Peyer's patch (tissue), 4 donors: ENCODE measurements at regions not wholly inside any gene's neighbourhood (a gene's known extent, or its start where the extent isn't known, plus 50 kb on each side); places are given as distances from the start of the nearest gene placed in this dataset.

Experiments used
- DNase-seq, 3 donors: peaks; one replicate each; pipeline ENCODE4 v3.0.0-alpha.2; 2017 to 2019
- H3K27ac ChIP-seq, 4 donors: fragments of 200-600 bp; sonication (generic); one replicate each; pipeline ENCODE4 v1.5.1; 2016 to 2019
- H3K27me3 ChIP-seq, 2 donors: fragments of 200-600 bp; sonication (generic); one replicate each; pipeline ENCODE4 v1.5.1; 2019
- H3K36me3 ChIP-seq, 3 donors: fragments of 200-600 bp; sonication (generic); one replicate each; pipeline ENCODE4 v1.5.1; 2016 to 2019
- H3K4me1 ChIP-seq, 4 donors: fragments of 200-600 bp; sonication (generic); one replicate each; pipeline ENCODE4 v1.5.1; 2016 to 2019
- H3K4me3 ChIP-seq, 4 donors: fragments of 200-600 bp; sonication (generic); 1 replicate in 3 of 4; 2 replicates in 1 of 4; pipeline ENCODE4 v1.5.1; 2016 to 2019; ENCODE audit warnings: mild to moderate bottlenecking in 1 of 4
- H3K9me3 ChIP-seq, 4 donors: fragments of 200-600 bp; sonication (generic); one replicate each; pipeline ENCODE4 v1.5.1; 2016 to 2019; ENCODE audit warnings: mild to moderate bottlenecking in 1 of 4
- POLR2A ChIP-seq, 2 donors: fragments of 450-650 bp; IDR thresholded peaks; one replicate each; pipeline ENCODE4 v1.5.1; 2017; ENCODE audit warnings: antibody characterized with exemption in 2 of 2, mild to moderate bottlenecking in 2 of 2, moderate library complexity in 2 of 2
- TF ChIP-seq, protein P1 (sequence below), 6 experiments: fragments of 450-650 bp in 4 of 6; fragments of 200-600 bp in 2 of 6; sonication (generic) in 1 of 6; IDR thresholded peaks; one replicate each; pipeline ENCODE4 v1.5.1; 2017 to 2019; ENCODE audit warnings: antibody characterized with exemption in 6 of 6, mild to moderate bottlenecking in 3 of 6, moderate library complexity in 1 of 6

GRCh38 chr6:148677594-148678476 lies 69.0 kb upstream of the UST start:
- no peaks in the 10 kb centered on the region for H3K36me3 ChIP-seq
- H3K4me3 ChIP-seq: no peak overlapping the region
- peak overlapping the region in 1 of 4 donors; percentile 70 for H3K27ac ChIP-seq
- peaks cover 0 to under 1% (median 0%) of the 10 kb centered on the region in 4 donors for H3K9me3 ChIP-seq
- TF ChIP-seq POLR2A (IDR thresholded peaks at IDR 0.05): no peak
- H3K4me1 ChIP-seq: peaks cover 0 to 5% (median 0%) of the 10 kb centered on the region in 4 donors
- no peaks in the 10 kb centered on the region for H3K27me3 ChIP-seq
- DNase-seq: peak in 2 of 3 donors; percentile 62 to 68

DNA sequence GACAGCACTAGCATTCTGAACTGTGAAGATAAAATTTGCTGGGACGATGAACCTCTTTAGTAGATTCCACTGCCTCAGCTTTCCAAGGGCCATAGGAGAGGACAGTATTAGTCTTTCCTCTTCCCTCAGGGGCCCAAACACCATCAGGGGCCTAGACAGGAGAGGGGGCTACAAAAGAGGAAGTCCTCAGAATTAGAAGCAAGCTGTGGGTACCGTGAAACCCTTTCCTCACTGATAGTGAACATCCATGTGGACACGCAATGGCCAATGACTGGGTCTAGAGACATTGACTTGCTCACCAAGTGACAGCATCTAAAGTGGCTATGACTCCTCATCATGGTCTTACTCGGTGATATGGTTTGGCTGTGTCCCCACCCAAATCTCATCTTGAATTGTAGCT lies 68.1 kb upstream of the UST start:
- H3K4me3 ChIP-seq: no peak overlapping the region

DNA sequence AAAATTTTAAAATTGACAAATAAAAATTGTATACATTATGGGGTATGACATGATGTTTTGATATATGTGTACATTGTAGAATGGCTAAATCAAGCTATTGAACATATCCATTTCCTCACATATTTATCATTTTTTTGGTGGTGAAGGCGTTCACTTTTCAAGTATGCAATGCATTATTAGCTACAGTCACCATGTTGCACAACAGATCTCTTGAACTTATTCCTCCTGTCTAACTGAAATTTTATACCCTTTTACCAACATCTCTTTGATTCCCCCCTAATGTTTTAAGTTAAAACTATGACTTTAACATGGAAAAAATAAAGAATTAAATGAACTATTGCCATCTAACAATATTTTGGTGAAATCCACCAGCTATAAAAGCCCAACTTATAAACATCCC lies 65.2 kb upstream of the UST start:
- TF ChIP-seq, protein P1, sequence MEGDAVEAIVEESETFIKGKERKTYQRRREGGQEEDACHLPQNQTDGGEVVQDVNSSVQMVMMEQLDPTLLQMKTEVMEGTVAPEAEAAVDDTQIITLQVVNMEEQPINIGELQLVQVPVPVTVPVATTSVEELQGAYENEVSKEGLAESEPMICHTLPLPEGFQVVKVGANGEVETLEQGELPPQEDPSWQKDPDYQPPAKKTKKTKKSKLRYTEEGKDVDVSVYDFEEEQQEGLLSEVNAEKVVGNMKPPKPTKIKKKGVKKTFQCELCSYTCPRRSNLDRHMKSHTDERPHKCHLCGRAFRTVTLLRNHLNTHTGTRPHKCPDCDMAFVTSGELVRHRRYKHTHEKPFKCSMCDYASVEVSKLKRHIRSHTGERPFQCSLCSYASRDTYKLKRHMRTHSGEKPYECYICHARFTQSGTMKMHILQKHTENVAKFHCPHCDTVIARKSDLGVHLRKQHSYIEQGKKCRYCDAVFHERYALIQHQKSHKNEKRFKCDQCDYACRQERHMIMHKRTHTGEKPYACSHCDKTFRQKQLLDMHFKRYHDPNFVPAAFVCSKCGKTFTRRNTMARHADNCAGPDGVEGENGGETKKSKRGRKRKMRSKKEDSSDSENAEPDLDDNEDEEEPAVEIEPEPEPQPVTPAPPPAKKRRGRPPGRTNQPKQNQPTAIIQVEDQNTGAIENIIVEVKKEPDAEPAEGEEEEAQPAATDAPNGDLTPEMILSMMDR (IDR thresholded peaks at IDR 0.05): no peak
- no peak for TF ChIP-seq POLR2A (IDR thresholded peaks at IDR 0.05)
- no peak overlapping the region for H3K27ac ChIP-seq

More for the DNA sequence above, 68.1 kb upstream of the UST start:
- Histone ChIP-seq H3K36me3 (no peaks in the 10 kb centered on the region), H3K27me3 (no peaks in the 10 kb centered on the region), H3K9me3 (no peaks in the 10 kb centered on the region), H3K4me1 (peaks cover 0 to 5% (median 0%) of the 10 kb centered on the region in 4 donors), H3K27ac (peak overlapping the region in 1 of 4 donors; percentile 70)
- no peak for DNase-seq
- no peak for TF ChIP-seq POLR2A (IDR thresholded peaks at IDR 0.05)
- TF ChIP-seq, protein P1 (IDR thresholded peaks at IDR 0.05): no peak

DNA sequence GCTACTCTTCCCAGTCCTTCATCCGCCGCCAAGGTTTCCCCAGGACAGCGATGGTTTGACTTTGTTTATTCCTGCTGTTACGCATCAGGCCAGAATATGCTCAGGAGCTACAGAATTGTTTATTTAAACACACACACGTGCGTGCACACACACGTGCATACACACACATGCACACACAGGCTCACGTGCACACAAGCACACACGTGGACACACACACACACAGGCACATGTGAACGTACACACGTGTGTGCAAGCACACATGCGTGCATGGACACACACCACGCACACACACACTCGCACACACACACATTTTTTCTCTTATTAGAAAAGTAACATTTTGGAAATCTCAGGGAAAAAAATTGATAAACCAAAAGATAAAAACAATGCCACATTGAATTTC lies 64.6 kb upstream of the UST start:
- H3K4me1 ChIP-seq: peaks cover 0 to 5% (median 0%) of the 10 kb centered on the region in 4 donors
- H3K9me3 ChIP-seq: no peaks in the 10 kb centered on the region
- DNase-seq: no peak
- H3K27me3 ChIP-seq: no peaks in the 10 kb centered on the region
- H3K27ac ChIP-seq: no peak overlapping the region
- H3K36me3 ChIP-seq: no peaks in the 10 kb centered on the region
- no peak overlapping the region for H3K4me3 ChIP-seq
- TF ChIP-seq POLR2A (IDR thresholded peaks at IDR 0.05): no peak
- TF ChIP-seq, protein P1 (IDR thresholded peaks at IDR 0.05): no peak

More for the DNA sequence above, 65.2 kb upstream of the UST start:
- H3K9me3 ChIP-seq: no peaks in the 10 kb centered on the region
- no peak overlapping the region for H3K4me3 ChIP-seq
- no peaks in the 10 kb centered on the region for H3K36me3 ChIP-seq
- H3K4me1 ChIP-seq: peaks cover 0 to 5% (median 0%) of the 10 kb centered on the region in 4 donors
- no peaks in the 10 kb centered on the region for H3K27me3 ChIP-seq
- DNase-seq: no peak

DNA sequence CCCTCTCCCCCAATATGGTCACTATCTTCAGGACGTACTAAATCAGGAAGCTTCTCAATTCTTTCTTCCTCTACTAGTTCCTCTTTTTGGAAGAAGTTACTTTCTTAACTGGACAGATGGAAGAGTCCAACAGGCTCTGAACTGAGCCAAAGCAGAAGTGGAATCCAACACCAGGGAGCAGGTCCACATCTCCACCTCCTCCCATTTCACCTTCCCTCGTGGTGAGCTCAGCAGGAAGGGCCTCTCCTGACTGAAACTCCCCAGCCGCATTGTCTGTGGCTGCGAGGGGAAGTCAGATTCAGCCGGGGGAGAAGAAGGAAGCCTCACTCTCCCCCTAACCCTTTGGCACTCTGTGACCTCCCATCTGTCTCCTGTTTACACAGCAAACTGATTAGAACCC lies 63.8 kb upstream of the UST start:
- TF ChIP-seq, protein P1 (IDR thresholded peaks at IDR 0.05): no peak
- peak in 1 of 3 donors; percentile 34 for DNase-seq
- H3K36me3 ChIP-seq: no peaks in the 10 kb centered on the region
- peaks cover 0 to under 1% (median 0%) of the 10 kb centered on the region in 4 donors for H3K4me1 ChIP-seq
- no peaks in the 10 kb centered on the region for H3K27me3 ChIP-seq
- no peak overlapping the region for H3K4me3 ChIP-seq
- H3K27ac ChIP-seq: peak overlapping the region in 1 of 4 donors; percentile 61
- H3K9me3 ChIP-seq: no peaks in the 10 kb centered on the region

GRCh38 chr6:148689168-148689567 lies 57.7 kb upstream of the UST start:
- no peaks in the 10 kb centered on the region for H3K4me1 ChIP-seq
- no peaks in the 10 kb centered on the region for H3K27me3 ChIP-seq
- no peak for DNase-seq
- TF ChIP-seq, protein P1 (IDR thresholded peaks at IDR 0.05): no peak
- TF ChIP-seq POLR2A (IDR thresholded peaks at IDR 0.05): no peak
- no peak overlapping the region for H3K4me3 ChIP-seq
- H3K9me3 ChIP-seq: no peaks in the 10 kb centered on the region
- H3K36me3 ChIP-seq: no peaks in the 10 kb centered on the region
- no peak overlapping the region for H3K27ac ChIP-seq
